ENCODE measurements at regions not wholly inside any gene's neighbourhood (a gene's known extent, or its start where the extent isn't known, plus 50 kb on each side); places are given as distances from the start of the nearest gene placed in this dataset.
"Not testable (repeated sequence)": the region's sequence is repeated elsewhere in the genome, so short reads cannot be mapped to it uniquely, and the experiment has no call there.

DNA sequence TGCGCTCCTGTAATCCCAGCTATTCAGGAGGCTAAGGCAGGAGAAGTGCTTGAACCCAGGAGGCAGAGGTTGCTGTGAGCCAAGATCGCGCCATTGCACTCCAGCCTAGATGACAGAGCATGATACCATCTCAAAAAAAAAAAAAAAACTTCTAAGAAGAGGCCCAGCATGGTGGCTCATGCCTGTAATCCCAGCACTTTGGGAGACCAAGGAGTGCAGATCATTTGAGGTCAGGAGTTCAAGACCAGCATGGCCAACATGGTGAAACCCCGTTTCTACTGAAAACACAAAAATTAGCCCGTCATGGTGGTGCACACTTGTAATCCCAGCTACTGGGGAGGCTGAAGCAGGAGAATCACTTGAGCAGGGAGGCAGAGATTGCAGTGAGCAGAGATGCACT lies 51.5 kb upstream of the LANCL2 start:
- TF ChIP-seq, protein P1, sequence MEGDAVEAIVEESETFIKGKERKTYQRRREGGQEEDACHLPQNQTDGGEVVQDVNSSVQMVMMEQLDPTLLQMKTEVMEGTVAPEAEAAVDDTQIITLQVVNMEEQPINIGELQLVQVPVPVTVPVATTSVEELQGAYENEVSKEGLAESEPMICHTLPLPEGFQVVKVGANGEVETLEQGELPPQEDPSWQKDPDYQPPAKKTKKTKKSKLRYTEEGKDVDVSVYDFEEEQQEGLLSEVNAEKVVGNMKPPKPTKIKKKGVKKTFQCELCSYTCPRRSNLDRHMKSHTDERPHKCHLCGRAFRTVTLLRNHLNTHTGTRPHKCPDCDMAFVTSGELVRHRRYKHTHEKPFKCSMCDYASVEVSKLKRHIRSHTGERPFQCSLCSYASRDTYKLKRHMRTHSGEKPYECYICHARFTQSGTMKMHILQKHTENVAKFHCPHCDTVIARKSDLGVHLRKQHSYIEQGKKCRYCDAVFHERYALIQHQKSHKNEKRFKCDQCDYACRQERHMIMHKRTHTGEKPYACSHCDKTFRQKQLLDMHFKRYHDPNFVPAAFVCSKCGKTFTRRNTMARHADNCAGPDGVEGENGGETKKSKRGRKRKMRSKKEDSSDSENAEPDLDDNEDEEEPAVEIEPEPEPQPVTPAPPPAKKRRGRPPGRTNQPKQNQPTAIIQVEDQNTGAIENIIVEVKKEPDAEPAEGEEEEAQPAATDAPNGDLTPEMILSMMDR (IDR thresholded peaks at IDR 0.05) = not testable (repeated sequence)
- not testable (repeated sequence) for TF ChIP-seq POLR2A (IDR thresholded peaks at IDR 0.05)
